RPMI7951 (cell line): ENCODE measurements at regions not wholly inside any gene's neighbourhood (a gene's known extent, or its start where the extent isn't known, plus 50 kb on each side); places are given as distances from the start of the nearest gene placed in this dataset.
"Not testable (repeated sequence)": the region's sequence is repeated elsewhere in the genome, so short reads cannot be mapped to it uniquely, and the experiment has no call there.

Experiments used
- DNase-seq: peaks from one replicate; pipeline ENCODE4 v3.0.0-alpha.2; 2012; ENCODE audit warnings: low read depth

- no peak for DNase-seq
These were observed 389.8 kb upstream of the SEMA6A start for GRCh38 chr5:116964438-116964837.

GRCh38 chr5:116961021-116961420 is 386.4 kb upstream of the SEMA6A start:
- no peak for DNase-seq

GRCh38 chr5:116959843-116960242 is 385.2 kb upstream of the SEMA6A start:
- no peak for DNase-seq

- DNase-seq: no peak
These were observed 378.8 kb upstream of the SEMA6A start for GRCh38 chr5:116953251-116953930.

- DNase-seq: no peak
These were observed 376.6 kb upstream of the SEMA6A start for GRCh38 chr5:116951219-116951618.

- DNase-seq: no peak
These were observed 373.3 kb upstream of the SEMA6A start for GRCh38 chr5:116947691-116948528.

- DNase-seq: not testable (repeated sequence)
These were observed 371.2 kb upstream of the SEMA6A start for GRCh38 chr5:116945613-116946382.

- no peak for DNase-seq
These were observed 369.6 kb upstream of the SEMA6A start for GRCh38 chr5:116944183-116944582.

GRCh38 chr5:116942622-116943021 is 368.0 kb upstream of the SEMA6A start:
- peak; percentile 9 for DNase-seq

GRCh38 chr5:116939641-116940040 is 365.0 kb upstream of the SEMA6A start:
- no peak for DNase-seq

- no peak for DNase-seq
These were observed 363.9 kb upstream of the SEMA6A start for GRCh38 chr5:116938488-116938887.

- no peak for DNase-seq
These were observed 361.0 kb upstream of the SEMA6A start for GRCh38 chr5:116935561-116936162.

- no peak for DNase-seq
These were observed 356.0 kb upstream of the SEMA6A start for GRCh38 chr5:116930616-116931015.

- no peak for DNase-seq
These were observed 348.7 kb upstream of the SEMA6A start for GRCh38 chr5:116923344-116923743.

- DNase-seq: no peak
These were observed 347.9 kb upstream of the SEMA6A start for GRCh38 chr5:116922532-116922931.

- DNase-seq: no peak
These were observed 340.4 kb upstream of the SEMA6A start for GRCh38 chr5:116914869-116915504.

- DNase-seq: no peak
These were observed 337.6 kb upstream of the SEMA6A start for GRCh38 chr5:116912221-116912620.

GRCh38 chr5:116911074-116911473 is 336.5 kb upstream of the SEMA6A start:
- no peak for DNase-seq

GRCh38 chr5:116908537-116908936 is 333.9 kb upstream of the SEMA6A start:
- no peak for DNase-seq

GRCh38 chr5:116905885-116906284 is 331.3 kb upstream of the SEMA6A start:
- no peak for DNase-seq

- no peak for DNase-seq
These were observed 326.2 kb upstream of the SEMA6A start for GRCh38 chr5:116900793-116901192.

- no peak for DNase-seq
These were observed 324.3 kb upstream of the SEMA6A start for GRCh38 chr5:116898917-116899316.
